GM19240 (cell line): ENCODE measurements at regions not wholly inside any gene's neighbourhood (a gene's known extent, or its start where the extent isn't known, plus 50 kb on each side); places are given as distances from the start of the nearest gene placed in this dataset.

Experiments used
- DNase-seq: peaks from one replicate; pipeline ENCODE4 v3.0.0; 2011; ENCODE audit warnings: low spot score; ENCODE audit not compliant: insufficient read length

DNA sequence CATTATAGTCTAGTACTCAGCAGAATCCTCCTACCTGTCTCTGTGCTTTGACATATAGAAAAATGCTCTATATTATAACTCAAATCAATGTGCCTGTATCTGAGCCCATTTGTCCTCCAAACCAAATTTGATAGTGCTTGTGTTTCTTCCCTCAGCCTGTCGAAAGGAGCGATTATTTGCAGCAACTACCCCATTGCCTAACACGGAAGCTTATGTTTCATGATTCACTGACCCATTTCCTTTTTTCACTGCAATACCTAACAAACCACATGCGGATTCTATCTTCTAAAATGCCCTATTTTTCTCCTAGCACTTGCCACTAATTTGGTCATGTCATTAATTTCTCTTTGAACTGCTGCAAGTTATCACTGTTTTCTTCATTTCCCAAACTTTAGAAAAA lies 1220.6 kb upstream of the CADM2 start:
- no peak for DNase-seq

- no peak for DNase-seq
Observed at GRCh38 chr3:83740504-83740903, 1218.3 kb upstream of the CADM2 start.

DNA sequence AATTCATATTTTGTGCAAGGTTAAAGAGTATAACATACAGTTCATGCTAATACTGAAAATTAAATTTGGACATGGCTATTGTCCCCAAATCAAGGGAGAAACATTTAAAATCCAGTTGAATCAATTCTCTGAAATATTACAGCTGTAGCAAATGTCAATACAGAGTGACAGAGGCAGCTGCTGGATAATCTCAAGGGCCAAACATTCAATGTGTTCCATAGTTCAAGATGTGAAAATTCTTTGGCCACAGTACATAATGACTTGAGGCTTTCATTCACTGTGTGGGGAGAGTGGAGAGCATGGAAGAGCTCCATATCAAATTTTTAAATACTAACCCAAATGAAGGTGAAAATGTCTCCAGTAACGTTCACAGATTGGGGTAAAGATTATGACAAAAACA lies 1192.8 kb upstream of the CADM2 start:
- DNase-seq = no peak

DNA sequence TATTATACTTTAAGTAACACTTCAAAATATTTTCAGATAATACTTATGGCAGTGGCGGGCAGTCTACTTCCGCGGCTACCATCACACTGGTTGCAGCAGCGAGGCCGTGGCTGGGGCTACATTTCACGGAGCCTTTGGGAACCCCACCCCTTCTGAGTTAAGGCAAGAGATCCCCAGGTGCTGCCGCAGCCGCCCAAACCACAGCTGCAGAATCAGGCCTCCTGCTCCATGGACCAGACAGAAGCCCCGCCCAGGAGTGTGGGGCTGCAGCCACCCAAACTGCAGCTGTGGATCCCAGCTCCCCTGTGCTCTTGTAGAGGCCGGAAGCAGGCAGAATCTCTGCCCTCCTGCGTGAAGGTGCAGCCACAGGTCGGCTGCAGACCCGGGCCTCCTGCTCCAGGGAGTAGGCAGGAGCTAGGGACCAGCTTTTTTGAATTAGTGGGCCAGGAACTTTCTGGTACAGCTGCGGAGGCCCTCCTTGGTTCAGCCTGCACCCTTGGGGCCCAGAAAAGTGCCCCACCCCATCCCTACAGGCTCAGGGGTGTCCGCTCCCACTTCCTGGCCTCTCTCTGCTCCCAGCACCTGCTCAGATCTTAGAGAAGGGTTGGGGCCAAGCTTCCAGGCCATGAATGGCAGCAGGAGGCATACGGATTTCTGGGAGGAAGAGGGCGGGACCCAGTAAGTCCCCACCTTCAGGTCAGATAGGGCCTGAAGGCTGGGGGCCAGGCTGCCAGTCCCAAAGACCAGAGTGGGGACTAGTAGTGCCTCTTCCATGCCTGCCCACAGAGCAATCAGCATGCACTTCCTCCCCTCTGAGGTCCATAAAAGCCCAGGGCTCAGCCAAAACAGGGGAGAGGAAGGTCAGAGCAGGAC lies 1188.8 kb upstream of the CADM2 start:
- DNase-seq = no peak

GRCh38 chr3:83770664-83771402 lies 1188.0 kb upstream of the CADM2 start:
- DNase-seq = no peak

DNA sequence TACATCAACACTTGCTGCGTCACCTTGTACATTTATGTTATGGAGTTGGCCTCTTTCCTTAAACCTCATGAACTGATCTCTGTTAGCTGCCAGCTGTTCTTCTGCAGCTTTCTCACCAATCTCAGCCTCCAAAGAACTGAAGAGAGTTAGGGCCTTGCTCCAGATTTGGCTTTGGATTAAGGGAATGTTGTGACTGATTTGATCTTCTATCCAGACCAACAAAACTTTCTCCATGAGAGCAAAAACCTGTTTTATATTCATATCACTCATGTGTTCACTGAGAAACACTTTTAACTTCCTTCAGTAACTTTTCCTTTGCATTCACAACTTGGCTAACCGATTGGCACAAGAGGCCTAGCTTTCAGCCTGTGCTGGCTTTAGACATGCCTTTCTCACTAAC lies 1156.0 kb upstream of the CADM2 start:
- DNase-seq = no peak

- DNase-seq = no peak
Observed at GRCh38 chr3:83807511-83807910, 1151.3 kb upstream of the CADM2 start.

DNA sequence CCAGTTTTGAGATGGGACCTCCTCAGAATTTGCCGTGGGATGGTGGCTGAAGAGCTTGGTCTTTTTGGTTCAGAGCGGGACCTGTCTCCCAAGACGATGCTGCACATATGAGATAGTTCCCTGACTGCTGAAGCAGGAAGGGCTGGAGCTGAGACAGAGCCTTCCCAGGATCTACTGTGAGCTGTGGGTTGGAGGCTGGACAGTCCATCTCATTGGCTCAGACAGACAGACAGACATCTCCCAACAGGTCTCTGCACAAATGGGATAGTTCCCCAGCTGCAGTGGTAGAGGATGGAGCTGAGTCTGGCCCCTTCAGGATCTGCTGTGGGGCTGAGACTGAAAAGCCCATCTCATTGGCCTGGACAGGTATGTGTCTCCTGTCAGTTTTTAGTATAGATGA lies 1145.6 kb upstream of the CADM2 start:
- no peak for DNase-seq

DNA sequence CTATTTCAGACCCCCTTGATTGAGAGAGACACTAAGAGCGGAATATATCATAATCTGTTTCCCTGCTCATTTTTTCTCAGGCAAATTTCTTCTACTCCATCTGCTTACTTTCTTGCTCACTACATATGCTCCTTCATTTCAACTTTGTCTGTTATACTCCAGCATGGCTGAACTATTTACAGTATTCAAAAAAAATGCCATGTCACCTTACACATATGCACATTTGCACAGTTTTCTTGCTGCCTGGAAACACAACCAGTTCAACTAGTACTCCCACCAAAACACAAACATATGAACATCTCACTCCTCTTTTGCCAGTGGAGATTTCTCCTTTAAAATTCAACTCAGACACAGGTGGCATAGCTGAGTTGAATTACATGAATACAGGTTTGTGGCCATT lies 1142.1 kb upstream of the CADM2 start:
- DNase-seq = no peak

GRCh38 chr3:83821506-83821905 lies 1137.3 kb upstream of the CADM2 start:
- no peak for DNase-seq

GRCh38 chr3:83823095-83823494 lies 1135.7 kb upstream of the CADM2 start:
- no peak for DNase-seq

DNA sequence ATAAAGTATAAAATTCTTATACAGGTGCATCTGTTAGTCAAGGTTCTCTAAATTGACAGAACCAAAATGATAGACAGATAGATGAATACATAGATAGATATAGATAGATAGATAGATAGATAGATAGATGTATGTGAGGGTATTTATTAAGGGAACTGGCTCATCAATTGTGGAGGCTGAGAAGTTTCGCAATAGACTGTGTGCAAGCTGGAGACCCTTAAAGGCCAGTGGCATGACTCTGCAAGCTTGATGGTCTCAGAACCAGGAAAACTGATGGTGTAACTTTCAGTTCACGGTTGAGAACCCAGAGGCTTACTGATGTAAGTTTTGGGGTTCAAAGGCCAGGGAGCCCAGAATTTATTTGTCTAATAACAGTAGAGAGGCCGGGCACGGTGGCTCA lies 1123.7 kb upstream of the CADM2 start:
- no peak for DNase-seq

- no peak for DNase-seq
Observed at GRCh38 chr3:83842511-83842910, 1116.3 kb upstream of the CADM2 start.

DNA sequence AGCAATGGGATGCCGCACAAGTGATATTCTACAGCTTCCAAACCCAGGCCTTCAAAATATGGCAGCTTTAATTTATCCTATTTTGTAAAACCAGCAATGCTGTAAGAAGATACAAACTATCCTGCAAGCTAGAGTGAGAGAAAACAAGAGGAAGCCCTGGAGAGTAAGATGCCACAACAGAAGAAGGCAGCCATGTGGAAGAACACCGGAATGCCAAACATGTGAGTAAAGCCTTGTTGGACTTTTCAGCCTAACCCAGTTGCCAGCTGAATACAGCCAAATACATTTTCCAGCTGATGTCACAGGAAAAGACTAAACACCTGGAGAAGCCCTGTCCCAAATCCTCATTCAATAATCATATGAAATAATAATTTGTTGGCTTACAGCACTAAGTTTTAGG lies 1115.1 kb upstream of the CADM2 start:
- no peak for DNase-seq

DNA sequence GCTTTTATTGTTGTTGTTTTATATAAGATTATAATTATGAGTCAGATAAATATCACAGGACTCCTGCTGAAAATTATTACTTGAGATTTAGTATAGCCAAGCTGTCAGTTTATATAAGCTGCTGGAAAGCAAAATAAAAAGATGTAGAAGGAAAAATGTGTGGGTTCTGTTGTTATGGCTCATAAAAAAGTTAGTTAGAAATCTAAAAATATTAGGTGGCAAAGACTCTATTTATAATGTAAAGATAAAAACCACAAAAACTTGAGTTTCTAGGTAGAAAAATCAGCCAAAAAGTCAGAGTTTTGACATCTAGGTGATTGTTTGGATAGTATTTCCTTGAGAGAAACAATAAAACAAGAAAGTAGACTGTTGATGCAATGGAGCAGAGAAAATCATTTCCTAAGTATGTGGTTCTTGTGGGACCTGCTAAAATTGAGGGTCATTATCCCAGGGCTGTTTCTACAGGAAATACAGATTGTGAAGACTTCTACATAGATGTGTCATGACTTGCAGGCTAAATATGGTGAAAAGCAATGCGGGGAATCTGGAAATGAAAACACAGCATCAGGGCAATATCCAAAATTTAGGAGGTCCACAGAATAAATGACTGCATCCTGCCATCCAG lies 1109.6 kb upstream of the CADM2 start:
- DNase-seq = no peak

DNA sequence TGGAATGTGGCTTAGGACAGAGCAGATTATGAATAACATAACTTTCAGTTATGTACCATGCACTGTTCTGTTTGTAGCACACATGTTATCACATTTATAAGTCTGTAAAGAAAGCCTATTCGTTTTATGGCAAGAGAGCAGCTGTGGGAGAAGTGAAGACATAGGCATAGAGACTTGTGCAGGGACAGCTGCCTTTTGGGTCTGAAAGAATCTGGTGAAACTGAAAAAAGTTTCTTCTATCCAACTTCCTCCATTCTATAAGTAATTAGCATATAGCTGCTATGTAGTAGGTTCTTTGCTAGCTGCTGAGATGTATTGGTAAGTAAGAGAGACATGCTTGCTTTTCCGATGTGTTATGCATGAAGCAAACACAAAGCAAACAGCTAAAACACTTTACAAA lies 1095.4 kb upstream of the CADM2 start:
- no peak for DNase-seq

- DNase-seq = no peak
Observed at GRCh38 chr3:83868909-83869567, 1089.8 kb upstream of the CADM2 start.

DNA sequence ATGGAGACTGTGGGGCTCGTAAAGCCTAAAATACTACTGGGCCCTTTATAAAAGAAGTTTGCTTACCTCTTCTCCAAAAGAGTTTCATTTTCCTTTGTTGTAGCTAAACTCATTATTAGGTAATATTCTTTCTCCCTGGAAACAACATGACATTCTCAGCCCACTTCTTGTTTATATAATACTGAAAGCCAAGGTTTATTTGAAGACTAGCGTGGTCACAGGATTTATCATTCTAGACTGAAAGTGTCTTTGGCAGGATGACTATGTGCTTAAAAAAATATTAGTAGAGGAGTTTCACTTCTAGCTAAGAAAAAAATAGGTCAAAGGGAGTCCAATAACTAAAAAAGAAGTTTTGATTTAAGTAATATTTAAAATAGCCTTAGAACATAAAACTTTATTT lies 1085.2 kb upstream of the CADM2 start:
- no peak for DNase-seq

DNA sequence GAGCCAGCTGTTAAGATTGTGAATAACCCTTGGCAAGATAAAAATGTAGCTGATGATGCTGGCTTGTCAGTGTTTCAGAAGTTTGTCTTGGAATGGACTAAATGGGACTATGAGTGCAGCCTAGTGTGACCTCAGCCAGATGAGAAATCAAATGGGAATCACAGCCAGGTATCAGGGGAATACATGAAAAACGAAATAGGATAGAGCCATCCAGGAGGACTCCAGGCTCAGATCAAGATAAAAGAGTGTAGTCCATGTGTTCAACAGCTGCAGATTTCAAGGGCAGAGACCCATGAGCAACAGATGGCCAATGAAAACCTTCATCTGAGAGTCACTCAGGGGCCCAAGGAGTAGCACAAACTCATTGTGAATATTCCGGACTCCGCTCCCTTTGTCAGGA lies 1080.9 kb upstream of the CADM2 start:
- DNase-seq = no peak

GRCh38 chr3:83882701-83883100 lies 1076.1 kb upstream of the CADM2 start:
- DNase-seq = no peak

GRCh38 chr3:83890039-83890762 lies 1068.6 kb upstream of the CADM2 start:
- DNase-seq = no peak
